ENCODE measurements at regions not wholly inside any gene's neighbourhood (a gene's known extent, or its start where the extent isn't known, plus 50 kb on each side); places are given as distances from the start of the nearest gene placed in this dataset.

GRCh38 chr11:134522782-134523570 lies 110.9 kb upstream of the B3GAT1 start:
- TF ChIP-seq REST (IDR thresholded peaks at IDR 0.05; ENCODE audit: low read depth), result no peak
- TF ChIP-seq EZH2 (IDR thresholded peaks at IDR 0.05), result no peak
- TF ChIP-seq CTCF (IDR thresholded peaks at IDR 0.05 in 2 of 3, conservative IDR thresholded peaks at IDR 0.05 in 1 of 3; ENCODE audit: borderline replicate concordance in 1 of 3, insufficient read depth in 1 of 3, low read depth in 2 of 3, low read length in 2 of 3), result no peak
- no peak for TF ChIP-seq EGR1 (IDR thresholded peaks at IDR 0.05; ENCODE audit: low read depth)
- no peak for TF ChIP-seq POLR2A (IDR thresholded peaks at IDR 0.05; ENCODE audit: borderline replicate concordance, extremely low read depth, insufficient read depth, insufficient read length)
- TF ChIP-seq MAX (IDR thresholded peaks at IDR 0.05), result no peak
- no peak for TF ChIP-seq EZH2phosphoT487 (IDR thresholded peaks at IDR 0.05; ENCODE audit: borderline replicate concordance)
- no peak for TF ChIP-seq YY1 (IDR thresholded peaks at IDR 0.05; ENCODE audit: extremely low read depth, insufficient replicate concordance, low read depth, low read length)
- no peak for TF ChIP-seq RAD21 (IDR thresholded peaks at IDR 0.05; ENCODE audit: low read depth)
- TF ChIP-seq SIN3A (IDR thresholded peaks at IDR 0.05; ENCODE audit: low read depth), result no peak
- TF ChIP-seq JUND (IDR thresholded peaks at IDR 0.05), result no peak
- TF ChIP-seq POLR2AphosphoS5 (IDR thresholded peaks at IDR 0.05; ENCODE audit: low read depth, low read length), result no peak

Data from HCT116 (cell line).